ENCODE measurements at regions not wholly inside any gene's neighbourhood (a gene's known extent, or its start where the extent isn't known, plus 50 kb on each side); places are given as distances from the start of the nearest gene placed in this dataset.

DNA sequence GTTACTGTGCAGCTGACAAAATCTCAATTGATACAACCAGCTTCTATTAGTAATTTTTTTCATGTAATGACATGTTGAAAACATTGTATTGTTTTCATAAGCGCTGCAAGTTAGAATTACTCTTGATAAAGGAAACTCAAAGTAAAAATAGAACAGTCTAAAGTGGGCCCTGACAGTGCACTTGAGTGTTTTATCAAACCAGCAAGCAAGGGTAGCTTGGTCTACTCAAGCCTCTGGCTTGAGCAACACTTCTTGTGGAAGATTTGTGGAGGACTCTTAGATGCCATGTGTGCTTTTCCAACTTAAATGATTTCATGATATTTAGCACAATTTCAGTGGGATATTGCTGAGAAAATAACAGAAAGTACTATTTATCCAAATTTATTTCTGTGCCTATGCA lies 575.7 kb upstream of the ZNF717 start:
- Histone ChIP-seq H3K27me3 (ENCODE audit: control insufficient read depth in 2 of 2, insufficient read depth in 2 of 2, low read length in 2 of 2) (no peaks in the 10 kb centered on the region), H3K4me1 (ENCODE audit: control insufficient read depth in 1 of 2, insufficient read depth in 2 of 2, low read length in 2 of 2) (no peaks in the 10 kb centered on the region), H3K9me3 (replicated peaks in 1 of 2; ENCODE audit: control insufficient read depth in 1 of 2, insufficient read depth in 1 of 2, low read length in 2 of 2) (no peaks in the 10 kb centered on the region), H3K79me2 (ENCODE audit: insufficient read depth, low read length) (no peaks in the 10 kb centered on the region), H3K4me3 (replicated peaks in 1 of 3; ENCODE audit: low read depth in 2 of 3, low read length in 3 of 3) (no peak overlapping the region), H3K9ac (ENCODE audit: insufficient read depth, low read length, poor library complexity, severe bottlenecking) (no peak overlapping the region), H3K36me3 (replicated peaks in 1 of 2; ENCODE audit: control insufficient read depth in 1 of 2, insufficient read depth in 2 of 2, low read length in 2 of 2) (no peaks in the 10 kb centered on the region), H3K4me2 (replicated peaks; ENCODE audit: extremely low read depth, low read length, poor library complexity, severe bottlenecking) (no peak overlapping the region), H3K27ac (ENCODE audit: low read depth in 1 of 2, low read length in 2 of 2) (no peak overlapping the region), H4K20me1 (ENCODE audit: insufficient read depth, low read length) (no peaks in the 10 kb centered on the region), H2AFZ (ENCODE audit: insufficient read depth, low read depth, low read length, poor library complexity, severe bottlenecking) (no peak overlapping the region)
- H3K4me3 Mint-ChIP-seq, result no peak overlapping the region
- no peaks in the 10 kb centered on the region for H3K4me1 Mint-ChIP-seq
- DNase-seq, result no peak
- intact Hi-C loops (cut with micrococcal nuclease), result no loop called here
- no peak overlapping the region for H3K27ac Mint-ChIP-seq
- peaks cover 0 to 4% (median 0%) of the 10 kb centered on the region in 7 donors for H3K9me3 Mint-ChIP-seq
- WGBS (ENCODE audit: insufficient coverage), result 80% methylated on average over 1 of the region's 1 CpG
- no peaks in the 10 kb centered on the region for H3K36me3 Mint-ChIP-seq
- TF ChIP-seq, protein P1, sequence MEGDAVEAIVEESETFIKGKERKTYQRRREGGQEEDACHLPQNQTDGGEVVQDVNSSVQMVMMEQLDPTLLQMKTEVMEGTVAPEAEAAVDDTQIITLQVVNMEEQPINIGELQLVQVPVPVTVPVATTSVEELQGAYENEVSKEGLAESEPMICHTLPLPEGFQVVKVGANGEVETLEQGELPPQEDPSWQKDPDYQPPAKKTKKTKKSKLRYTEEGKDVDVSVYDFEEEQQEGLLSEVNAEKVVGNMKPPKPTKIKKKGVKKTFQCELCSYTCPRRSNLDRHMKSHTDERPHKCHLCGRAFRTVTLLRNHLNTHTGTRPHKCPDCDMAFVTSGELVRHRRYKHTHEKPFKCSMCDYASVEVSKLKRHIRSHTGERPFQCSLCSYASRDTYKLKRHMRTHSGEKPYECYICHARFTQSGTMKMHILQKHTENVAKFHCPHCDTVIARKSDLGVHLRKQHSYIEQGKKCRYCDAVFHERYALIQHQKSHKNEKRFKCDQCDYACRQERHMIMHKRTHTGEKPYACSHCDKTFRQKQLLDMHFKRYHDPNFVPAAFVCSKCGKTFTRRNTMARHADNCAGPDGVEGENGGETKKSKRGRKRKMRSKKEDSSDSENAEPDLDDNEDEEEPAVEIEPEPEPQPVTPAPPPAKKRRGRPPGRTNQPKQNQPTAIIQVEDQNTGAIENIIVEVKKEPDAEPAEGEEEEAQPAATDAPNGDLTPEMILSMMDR (IDR thresholded peaks at IDR 0.05), result no peak
- peaks cover 0 to 2% (median 0%) of the 10 kb centered on the region in 3 donors for H3K27me3 Mint-ChIP-seq (ENCODE audit: low read depth in 3 of 3)

DNA sequence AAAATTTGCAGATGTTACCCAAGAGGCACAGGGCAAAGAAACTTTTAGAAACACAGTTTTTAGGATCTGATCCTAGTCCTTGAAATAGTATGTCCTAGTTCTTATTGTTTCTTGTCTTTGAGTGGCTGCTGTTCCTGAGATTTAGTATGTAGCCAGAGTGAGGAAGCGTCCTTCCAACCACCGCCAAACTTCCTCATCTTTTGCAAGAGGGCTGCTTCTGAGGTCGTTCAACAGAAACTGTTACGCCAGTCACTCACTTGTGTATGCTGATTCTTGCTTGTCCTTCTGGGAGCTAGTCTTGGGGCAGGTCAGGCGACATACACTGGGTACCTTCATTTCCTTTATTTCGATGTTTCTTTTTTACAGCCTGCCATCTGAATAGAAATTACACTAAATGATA lies 577.3 kb upstream of the ZNF717 start:
- Mint-ChIP-seq H3K4me1 (no peaks in the 10 kb centered on the region), H3K27me3 (ENCODE audit: low read depth in 3 of 3) (peaks cover 0 to 2% (median 0%) of the 10 kb centered on the region in 3 donors), H3K27ac (no peak overlapping the region), H3K36me3 (no peaks in the 10 kb centered on the region), H3K4me3 (no peak overlapping the region), H3K9me3 (peaks cover 0 to 4% (median 0%) of the 10 kb centered on the region in 7 donors)
- TF ChIP-seq, protein P1 (IDR thresholded peaks at IDR 0.05), result no peak
- Histone ChIP-seq H3K36me3 (replicated peaks in 1 of 2; ENCODE audit: control insufficient read depth in 1 of 2, insufficient read depth in 2 of 2, low read length in 2 of 2) (no peaks in the 10 kb centered on the region), H4K20me1 (ENCODE audit: insufficient read depth, low read length) (no peaks in the 10 kb centered on the region), H3K4me1 (ENCODE audit: control insufficient read depth in 1 of 2, insufficient read depth in 2 of 2, low read length in 2 of 2) (no peaks in the 10 kb centered on the region), H3K27ac (ENCODE audit: low read depth in 1 of 2, low read length in 2 of 2) (no peak overlapping the region), H2AFZ (ENCODE audit: insufficient read depth, low read depth, low read length, poor library complexity, severe bottlenecking) (no peak overlapping the region), H3K4me3 (replicated peaks in 1 of 3; ENCODE audit: low read depth in 2 of 3, low read length in 3 of 3) (no peak overlapping the region), H3K9ac (ENCODE audit: insufficient read depth, low read length, poor library complexity, severe bottlenecking) (no peak overlapping the region), H3K27me3 (ENCODE audit: control insufficient read depth in 2 of 2, insufficient read depth in 2 of 2, low read length in 2 of 2) (no peaks in the 10 kb centered on the region), H3K9me3 (replicated peaks in 1 of 2; ENCODE audit: control insufficient read depth in 1 of 2, insufficient read depth in 1 of 2, low read length in 2 of 2) (no peaks in the 10 kb centered on the region), H3K4me2 (replicated peaks; ENCODE audit: extremely low read depth, low read length, poor library complexity, severe bottlenecking) (no peak overlapping the region), H3K79me2 (ENCODE audit: insufficient read depth, low read length) (no peaks in the 10 kb centered on the region)
- intact Hi-C loops (cut with micrococcal nuclease), result no loop called here
- no peak for DNase-seq
- 18% methylated on average over 3 of the region's 6 CpGs for WGBS (ENCODE audit: insufficient coverage)
